Stomach (tissue), 8 donors: ENCODE measurements at regions not wholly inside any gene's neighbourhood (a gene's known extent, or its start where the extent isn't known, plus 50 kb on each side); places are given as distances from the start of the nearest gene placed in this dataset.

ENCODE experiments used
- DNase-seq, 2 donors: peaks; one replicate each; pipeline versions ENCODE4 v3.0.0 to v3.0.0-alpha.2; 2013 to 2019
- H3K27ac ChIP-seq, 5 donors: fragments of 200-600 bp in 4 of 5; sonication (generic) in 4 of 5; one replicate each; pipeline ENCODE4 v1.5.1; 2013 to 2019; ENCODE audit warnings: mild to moderate bottlenecking in 1 of 5, moderate library complexity in 1 of 5
- H3K27me3 ChIP-seq, 3 donors: fragments of 200-600 bp; sonication (generic); one replicate each; pipeline ENCODE4 v1.5.1; 2017 to 2019; ENCODE audit warnings: mixed run types in 1 of 3
- H3K36me3 ChIP-seq, 4 donors: fragments of 200-600 bp; sonication (generic); 1 replicate in 3 of 4; 2 replicates in 1 of 4; pipeline ENCODE4 v1.5.1; 2016 to 2019
- H3K4me1 ChIP-seq, 4 donors: fragments of 200-600 bp; sonication (generic); one replicate each; pipeline ENCODE4 v1.5.1; 2016 to 2019
- H3K4me3 ChIP-seq, 4 donors: fragments of 200-600 bp; sonication (generic) in 3 of 4; one replicate each; pipeline ENCODE4 v1.5.1; 2016 to 2019; ENCODE audit warnings: mild to moderate bottlenecking in 1 of 4
- H3K9me3 ChIP-seq, 4 donors: fragments of 200-600 bp; sonication (generic); one replicate each; pipeline ENCODE4 v1.5.1; 2016 to 2019
- CTCF ChIP-seq, 7 experiments: fragments of 450-650 bp in 4 of 7; fragments of 200-600 bp in 3 of 7; sonication (generic) in 3 of 7; IDR thresholded peaks; one replicate each; pipeline ENCODE4 v1.5.1; 2016 to 2019; ENCODE audit warnings: antibody characterized with exemption in 7 of 7, control low read depth in 2 of 7, mild to moderate bottlenecking in 1 of 7
- EP300 ChIP-seq: sonication (generic); formaldehyde crosslinking; IDR thresholded peaks from one replicate; pipeline ENCODE4 v1.6.1; 2017; ENCODE audit warnings: antibody characterized with exemption
- POLR2A ChIP-seq, 4 donors: fragments of 450-650 bp; IDR thresholded peaks; one replicate each; pipeline ENCODE4 v1.6.1; 2016; ENCODE audit warnings: antibody characterized with exemption in 4 of 4, control low read depth in 2 of 4, mild to moderate bottlenecking in 1 of 4, moderate library complexity in 1 of 4
- POLR2AphosphoS5 ChIP-seq, 3 donors: sonication (generic); formaldehyde crosslinking; IDR thresholded peaks; one replicate each; pipeline ENCODE4 v1.6.1; 2016; ENCODE audit warnings: antibody characterized with exemption in 3 of 3
- WGBS, 5 donors: extraction: QIAGEN DNeasy Blood & Tissue Kit in 3 of 5; methylation state at CpG; one replicate each; pipeline versions ENCODE4 v1.1.5 to v1.1.7; 2013 to 2018; 5-methylcytosine and 5-hydroxymethylcytosine counted together
- intact Hi-C: fragments of 100-400 bp; cut with DNase I; formaldehyde crosslinking; loops from one replicate; pipeline ENCODE4 v1.15.1; 2023; ENCODE audit warnings: low total_unique reads
- donor health status: healthy with polysubstance abuse.
- donor health status: Bipolar disorder and iron deficiency.
- donor health status: healthy.

GRCh38 chr5:8568858-8569257 lies 699.9 kb downstream of the MTRR start:
- no peak overlapping the region for H3K27ac ChIP-seq
- H3K4me1 ChIP-seq = no peaks in the 10 kb centered on the region
- 60 to 71% (median 65%) methylated on average over 6 of the region's 6 CpGs for WGBS, 5 donors
- H3K9me3 ChIP-seq = no peaks in the 10 kb centered on the region
- H3K27me3 ChIP-seq = no peaks in the 10 kb centered on the region
- H3K4me3 ChIP-seq = no peak overlapping the region
- intact Hi-C loops = no loop called here
- no peak for TF ChIP-seq EP300
- no peak for TF ChIP-seq POLR2AphosphoS5 (IDR thresholded peaks at IDR 0.05)
- no peak for TF ChIP-seq CTCF (IDR thresholded peaks at IDR 0.05)
- no peak for TF ChIP-seq POLR2A (IDR thresholded peaks at IDR 0.05)
- no peak for DNase-seq
- no peaks in the 10 kb centered on the region for H3K36me3 ChIP-seq

DNA sequence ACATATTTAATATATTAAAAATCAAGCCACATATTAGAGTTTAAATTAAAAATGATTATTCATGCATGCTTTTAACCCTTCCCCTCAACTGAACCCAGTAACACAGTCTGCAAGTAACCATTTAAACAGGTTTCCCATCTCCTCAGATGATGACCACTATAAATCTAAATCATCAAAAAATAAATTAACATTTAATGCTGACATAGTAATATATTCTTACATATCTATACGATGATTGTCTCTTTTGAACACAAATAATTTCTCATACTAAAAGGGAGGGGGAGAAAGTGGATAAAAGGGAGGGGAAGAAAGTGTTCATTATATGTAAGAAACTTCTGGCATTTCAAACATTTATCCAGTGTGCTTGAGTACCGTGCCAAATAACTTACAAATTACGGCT lies 701.6 kb downstream of the MTRR start:
- Histone ChIP-seq H3K27ac (no peak overlapping the region), H3K4me1 (no peaks in the 10 kb centered on the region), H3K9me3 (no peaks in the 10 kb centered on the region), H3K4me3 (no peak overlapping the region), H3K27me3 (no peaks in the 10 kb centered on the region), H3K36me3 (no peaks in the 10 kb centered on the region)
- TF ChIP-seq POLR2AphosphoS5 (IDR thresholded peaks at IDR 0.05) = no peak
- TF ChIP-seq EP300 = no peak
- TF ChIP-seq CTCF (IDR thresholded peaks at IDR 0.05) = no peak
- no peak for TF ChIP-seq POLR2A (IDR thresholded peaks at IDR 0.05)
- intact Hi-C loops = no loop called here
- no peak for DNase-seq
- 25 to 75% (median 57%) methylated on average over 3 of the region's 3 CpGs for WGBS, 5 donors

DNA sequence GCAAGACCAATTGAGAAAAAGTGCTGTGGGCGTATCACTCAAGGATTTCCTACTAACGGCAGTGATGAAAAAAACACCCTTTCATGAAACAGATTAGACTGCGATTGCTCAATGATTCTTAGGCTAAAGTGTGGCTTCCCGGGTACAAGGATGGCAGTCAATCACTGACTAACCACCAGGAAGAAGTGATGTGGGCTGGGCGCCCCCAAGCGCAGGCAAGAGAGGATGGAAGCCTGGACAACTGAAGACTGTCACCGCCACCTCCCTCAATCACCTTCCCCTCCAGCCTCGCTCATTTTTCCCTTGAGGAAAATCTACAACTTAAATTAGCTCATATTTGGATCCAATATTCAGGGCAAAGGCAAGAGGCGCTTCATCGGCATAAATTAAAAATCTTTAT lies 707.2 kb downstream of the MTRR start:
- TF ChIP-seq POLR2A (IDR thresholded peaks at IDR 0.05) (no peak), CTCF (IDR thresholded peaks at IDR 0.05) (no peak), EP300 (no peak), POLR2AphosphoS5 (IDR thresholded peaks at IDR 0.05) (no peak)
- H3K36me3 ChIP-seq = no peaks in the 10 kb centered on the region
- H3K4me3 ChIP-seq = no peak overlapping the region
- intact Hi-C loops = no loop called here
- H3K4me1 ChIP-seq = no peaks in the 10 kb centered on the region
- DNase-seq = no peak
- no peaks in the 10 kb centered on the region for H3K27me3 ChIP-seq
- WGBS, 5 donors = 69 to 88% (median 78%) methylated on average over 10 of the region's 10 CpGs
- no peaks in the 10 kb centered on the region for H3K9me3 ChIP-seq
- no peak overlapping the region for H3K27ac ChIP-seq

- TF ChIP-seq POLR2AphosphoS5 (IDR thresholded peaks at IDR 0.05) (no peak), CTCF (IDR thresholded peaks at IDR 0.05) (no peak), POLR2A (IDR thresholded peaks at IDR 0.05) (no peak), EP300 (no peak)
Observed at GRCh38 chr5:8577792-8578191, 708.8 kb downstream of the MTRR start.

More at GRCh38 chr5:8577792-8578191, 708.8 kb downstream of the MTRR start:
- intact Hi-C loops = no loop called here
- no peaks in the 10 kb centered on the region for H3K27me3 ChIP-seq
- H3K27ac ChIP-seq = no peak overlapping the region
- H3K9me3 ChIP-seq = no peaks in the 10 kb centered on the region
- WGBS, 5 donors = 76 to 80% (median 79%) methylated on average over 3 of the region's 3 CpGs
- H3K36me3 ChIP-seq = no peaks in the 10 kb centered on the region
- H3K4me1 ChIP-seq = no peaks in the 10 kb centered on the region
- peak in 1 of 2 donors; percentile 9 for DNase-seq
- H3K4me3 ChIP-seq = no peak overlapping the region
